ENCODE measurements at regions not wholly inside any gene's neighbourhood (a gene's known extent, or its start where the extent isn't known, plus 50 kb on each side); places are given as distances from the start of the nearest gene placed in this dataset.

DNA sequence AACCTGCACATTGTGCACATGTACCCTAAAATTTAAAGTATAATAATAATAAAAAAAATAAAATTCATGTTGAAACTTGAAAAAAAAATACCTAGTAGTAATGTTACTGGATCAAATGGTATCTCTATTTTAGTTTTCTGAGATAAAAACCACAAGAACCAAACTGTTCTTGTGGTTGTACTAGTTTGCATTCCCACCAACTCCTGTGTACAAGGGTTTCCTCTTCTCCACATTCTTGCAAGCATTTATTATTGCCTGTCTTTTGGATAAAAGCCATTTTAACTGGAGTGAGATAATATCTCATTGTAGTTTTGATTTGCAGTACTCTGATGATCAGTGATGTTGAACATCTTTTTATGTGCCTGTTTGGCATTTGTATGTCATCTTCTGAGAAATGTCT is 177.7 kb downstream of the KIF20B start:
- H3K27ac ChIP-seq: no peak overlapping the region
- no peaks in the 10 kb centered on the region for H4K20me1 ChIP-seq (ENCODE audit: insufficient read depth)
- no peak overlapping the region for H2AFZ ChIP-seq (ENCODE audit: low read depth)
- TF ChIP-seq, protein P1, sequence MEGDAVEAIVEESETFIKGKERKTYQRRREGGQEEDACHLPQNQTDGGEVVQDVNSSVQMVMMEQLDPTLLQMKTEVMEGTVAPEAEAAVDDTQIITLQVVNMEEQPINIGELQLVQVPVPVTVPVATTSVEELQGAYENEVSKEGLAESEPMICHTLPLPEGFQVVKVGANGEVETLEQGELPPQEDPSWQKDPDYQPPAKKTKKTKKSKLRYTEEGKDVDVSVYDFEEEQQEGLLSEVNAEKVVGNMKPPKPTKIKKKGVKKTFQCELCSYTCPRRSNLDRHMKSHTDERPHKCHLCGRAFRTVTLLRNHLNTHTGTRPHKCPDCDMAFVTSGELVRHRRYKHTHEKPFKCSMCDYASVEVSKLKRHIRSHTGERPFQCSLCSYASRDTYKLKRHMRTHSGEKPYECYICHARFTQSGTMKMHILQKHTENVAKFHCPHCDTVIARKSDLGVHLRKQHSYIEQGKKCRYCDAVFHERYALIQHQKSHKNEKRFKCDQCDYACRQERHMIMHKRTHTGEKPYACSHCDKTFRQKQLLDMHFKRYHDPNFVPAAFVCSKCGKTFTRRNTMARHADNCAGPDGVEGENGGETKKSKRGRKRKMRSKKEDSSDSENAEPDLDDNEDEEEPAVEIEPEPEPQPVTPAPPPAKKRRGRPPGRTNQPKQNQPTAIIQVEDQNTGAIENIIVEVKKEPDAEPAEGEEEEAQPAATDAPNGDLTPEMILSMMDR (conservative IDR thresholded peaks at IDR 0.05; ENCODE audit: low read depth, low read length): no peak
- no peaks in the 10 kb centered on the region for H3K27me3 ChIP-seq (ENCODE audit: insufficient read depth, low read depth)
- no peak overlapping the region for H3K4me2 ChIP-seq
- H3K79me2 ChIP-seq (ENCODE audit: insufficient read depth, low read depth): no peaks in the 10 kb centered on the region
- no peak overlapping the region for H3K4me3 ChIP-seq (IDR thresholded peaks at IDR 0.05; ENCODE audit: insufficient read depth, low read depth, low read length)
- H3K4me1 ChIP-seq (ENCODE audit: low read depth, poor library complexity, severe bottlenecking): no peaks in the 10 kb centered on the region
- H3K9ac ChIP-seq: no peak overlapping the region
- H3K36me3 ChIP-seq (ENCODE audit: insufficient read depth): no peaks in the 10 kb centered on the region

DNA sequence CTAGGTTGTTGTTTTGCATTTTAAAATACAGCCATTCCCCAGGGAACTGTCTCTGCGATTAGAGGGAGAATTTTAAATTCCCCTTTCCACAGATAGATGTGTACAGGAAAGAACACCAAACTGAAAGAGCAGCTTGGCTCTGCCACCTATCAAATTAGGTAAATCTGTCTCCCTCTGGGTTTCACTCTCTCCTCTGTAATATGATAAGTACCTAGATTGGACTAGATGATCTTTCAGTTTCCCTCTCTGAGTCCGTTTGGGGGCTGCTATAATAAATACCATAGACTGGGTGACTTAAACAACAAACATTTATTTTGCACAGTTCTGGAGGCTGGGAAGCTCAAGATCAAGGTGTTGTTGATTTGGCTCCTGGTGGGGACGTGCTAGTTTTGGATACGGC is 186.0 kb downstream of the KIF20B start:
- no peaks in the 10 kb centered on the region for H3K79me2 ChIP-seq (ENCODE audit: insufficient read depth, low read depth)
- no peaks in the 10 kb centered on the region for H4K20me1 ChIP-seq (ENCODE audit: insufficient read depth)
- TF ChIP-seq, protein P1 (conservative IDR thresholded peaks at IDR 0.05; ENCODE audit: low read depth, low read length): no peak
- no peaks in the 10 kb centered on the region for H3K36me3 ChIP-seq (ENCODE audit: insufficient read depth)
- H2AFZ ChIP-seq (ENCODE audit: low read depth): peak overlapping the region; percentile 47; the same call in 1 of the 2 replicates
- peaks cover 39% of the 10 kb centered on the region for H3K4me1 ChIP-seq (ENCODE audit: low read depth, poor library complexity, severe bottlenecking)
- no peak overlapping the region for H3K4me3 ChIP-seq (IDR thresholded peaks at IDR 0.05; ENCODE audit: insufficient read depth, low read depth, low read length)
- H3K27me3 ChIP-seq (ENCODE audit: insufficient read depth, low read depth): no peaks in the 10 kb centered on the region
- H3K9ac ChIP-seq: peak overlapping the region; percentile 46
- peak overlapping the region; percentile 49 for H3K4me2 ChIP-seq
- H3K27ac ChIP-seq: peak overlapping the region; percentile 80

DNA sequence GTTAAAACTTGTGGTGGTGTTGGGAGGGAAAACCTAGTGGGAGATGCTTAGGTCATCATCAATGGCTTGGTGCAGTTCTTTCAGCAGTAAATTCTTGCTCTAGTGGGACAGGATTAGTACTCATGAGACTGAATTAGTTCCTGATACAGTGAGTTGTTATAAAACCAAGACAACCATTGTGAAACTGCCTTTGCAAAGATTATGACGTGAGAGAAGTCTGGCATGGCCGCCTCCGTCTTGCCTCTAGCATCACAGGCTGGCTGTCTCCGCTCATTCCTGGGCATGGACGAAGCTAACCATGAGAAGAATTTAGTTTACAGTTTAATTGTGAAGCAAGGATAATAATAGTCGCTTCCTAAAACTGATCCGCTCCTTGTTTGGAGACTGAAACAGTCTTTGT is 186.4 kb downstream of the KIF20B start:
- TF ChIP-seq, protein P1 (conservative IDR thresholded peaks at IDR 0.05; ENCODE audit: low read depth, low read length): no peak
- peak overlapping the region; percentile 49 for H3K4me2 ChIP-seq
- H3K9ac ChIP-seq: peak overlapping the region; percentile 46
- H3K36me3 ChIP-seq (ENCODE audit: insufficient read depth): no peaks in the 10 kb centered on the region
- no peaks in the 10 kb centered on the region for H4K20me1 ChIP-seq (ENCODE audit: insufficient read depth)
- peak overlapping the region; percentile 47 for H2AFZ ChIP-seq (ENCODE audit: low read depth)
- H3K27ac ChIP-seq: peak overlapping the region; percentile 80
- no peaks in the 10 kb centered on the region for H3K79me2 ChIP-seq (ENCODE audit: insufficient read depth, low read depth)
- H3K4me1 ChIP-seq (ENCODE audit: low read depth, poor library complexity, severe bottlenecking): peaks cover 39% of the 10 kb centered on the region
- no peak overlapping the region for H3K4me3 ChIP-seq (IDR thresholded peaks at IDR 0.05; ENCODE audit: insufficient read depth, low read depth, low read length)
- H3K27me3 ChIP-seq (ENCODE audit: insufficient read depth, low read depth): no peaks in the 10 kb centered on the region

DNA sequence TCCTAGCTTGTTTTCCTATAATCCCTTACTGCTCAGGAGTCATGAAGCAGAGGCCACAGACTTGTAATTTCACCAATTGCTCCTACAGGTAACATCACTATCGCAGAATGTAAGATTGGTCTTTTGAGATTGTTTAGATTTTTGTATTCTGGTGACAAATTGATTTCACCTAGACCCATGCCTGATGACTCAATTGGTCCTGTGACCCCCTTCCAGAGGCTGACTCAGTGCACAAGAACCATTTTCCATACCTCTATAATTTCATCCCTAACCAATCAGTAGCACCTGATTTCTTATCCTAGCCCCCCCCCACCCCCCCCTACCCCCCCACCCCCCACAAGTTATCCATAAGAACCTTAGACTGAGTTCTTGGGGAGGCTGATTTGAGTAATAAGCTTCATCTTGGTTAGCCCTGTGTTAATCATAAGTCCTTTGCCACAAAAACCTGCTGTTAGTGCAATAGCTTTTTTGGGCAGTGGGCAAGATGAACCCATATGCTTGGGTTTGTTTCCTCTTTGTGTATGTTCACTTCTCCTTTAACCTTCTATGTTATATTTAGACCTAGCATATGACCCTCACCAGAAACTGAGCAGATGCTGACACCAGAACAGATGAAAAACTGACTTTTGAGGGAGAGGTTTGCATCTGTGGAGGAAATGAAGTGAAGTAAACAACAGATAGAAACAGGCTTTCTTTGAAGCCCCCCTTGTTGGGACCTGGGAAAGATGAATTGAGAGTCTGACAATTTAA is 187.1 kb downstream of the KIF20B start:
- Histone ChIP-seq H3K9ac (peak overlapping the region; percentile 46; the same call in 1 of the 2 replicates), H3K36me3 (ENCODE audit: insufficient read depth) (no peaks in the 10 kb centered on the region), H3K27me3 (ENCODE audit: insufficient read depth, low read depth) (no peaks in the 10 kb centered on the region), H2AFZ (ENCODE audit: low read depth) (peak overlapping the region; percentile 47), H3K4me3 (IDR thresholded peaks at IDR 0.05; ENCODE audit: insufficient read depth, low read depth, low read length) (no peak overlapping the region), H3K27ac (peak overlapping the region; percentile 80), H4K20me1 (ENCODE audit: insufficient read depth) (no peaks in the 10 kb centered on the region), H3K79me2 (ENCODE audit: insufficient read depth, low read depth) (no peaks in the 10 kb centered on the region), H3K4me2 (peak overlapping the region; percentile 49), H3K4me1 (ENCODE audit: low read depth, poor library complexity, severe bottlenecking) (peaks cover 39% of the 10 kb centered on the region)
- TF ChIP-seq, protein P1 (conservative IDR thresholded peaks at IDR 0.05; ENCODE audit: low read depth, low read length): no peak

Data from KMS-11 (cell line).